NCI-H774 (cell line): ENCODE measurements at regions not wholly inside any gene's neighbourhood (a gene's known extent, or its start where the extent isn't known, plus 50 kb on each side); places are given as distances from the start of the nearest gene placed in this dataset.

ENCODE experiments used
- DNase-seq: peaks from one replicate; lab custom pipeline; 2025; lab: John Stamatoyannopoulos, UW

DNA sequence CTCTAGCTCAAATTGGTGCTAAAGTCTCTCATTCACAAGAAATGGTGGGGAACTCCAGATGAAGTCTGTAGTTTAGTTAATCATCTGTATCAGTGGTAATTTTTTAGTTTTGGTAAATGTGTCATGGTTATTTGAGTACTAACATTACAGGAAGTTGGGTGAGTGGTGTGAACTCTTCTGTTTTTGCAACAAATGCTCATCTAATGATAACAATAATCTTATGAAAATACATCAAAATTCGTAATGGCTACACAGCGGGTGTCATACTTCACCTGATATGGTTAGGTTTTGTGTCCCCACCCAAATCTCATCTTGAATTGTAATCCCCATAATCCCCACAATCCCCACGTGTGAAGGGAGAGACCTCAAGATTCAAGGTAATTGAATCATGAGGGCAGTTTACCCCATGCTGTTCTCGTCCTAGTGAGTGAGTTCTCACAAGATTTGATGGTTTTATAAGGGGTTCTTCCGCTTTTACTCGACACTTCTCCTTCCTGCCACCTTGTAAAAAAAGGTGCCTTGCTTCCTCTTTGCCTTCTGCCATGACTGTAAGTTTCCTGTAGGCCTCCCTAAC lies 209.3 kb upstream of the FOXN3 start:
- no peak for DNase-seq

DNA sequence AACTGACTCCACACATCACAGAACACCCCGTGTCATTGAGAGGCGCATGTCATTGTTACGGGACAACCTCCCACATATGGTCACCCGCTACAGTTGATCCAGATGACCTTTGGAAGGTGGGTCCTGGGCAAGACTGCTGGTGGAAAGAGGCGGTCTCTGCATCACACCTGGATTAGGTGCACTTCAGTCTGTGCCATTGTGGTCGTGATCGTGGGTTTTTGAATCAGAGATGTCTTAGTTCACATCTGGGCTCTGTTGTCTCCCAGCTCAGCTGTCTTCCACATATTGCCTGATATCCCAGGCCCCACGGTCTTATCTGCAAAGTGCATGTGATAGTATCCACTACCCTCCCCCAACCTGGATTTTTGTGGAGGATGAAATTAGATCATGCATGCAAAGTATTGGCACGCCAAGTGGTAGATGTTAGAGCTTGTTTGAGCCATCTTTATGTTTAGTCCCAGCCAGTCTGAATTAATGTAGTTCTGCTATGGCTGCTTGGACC lies 208.7 kb upstream of the FOXN3 start:
- no peak for DNase-seq

DNA sequence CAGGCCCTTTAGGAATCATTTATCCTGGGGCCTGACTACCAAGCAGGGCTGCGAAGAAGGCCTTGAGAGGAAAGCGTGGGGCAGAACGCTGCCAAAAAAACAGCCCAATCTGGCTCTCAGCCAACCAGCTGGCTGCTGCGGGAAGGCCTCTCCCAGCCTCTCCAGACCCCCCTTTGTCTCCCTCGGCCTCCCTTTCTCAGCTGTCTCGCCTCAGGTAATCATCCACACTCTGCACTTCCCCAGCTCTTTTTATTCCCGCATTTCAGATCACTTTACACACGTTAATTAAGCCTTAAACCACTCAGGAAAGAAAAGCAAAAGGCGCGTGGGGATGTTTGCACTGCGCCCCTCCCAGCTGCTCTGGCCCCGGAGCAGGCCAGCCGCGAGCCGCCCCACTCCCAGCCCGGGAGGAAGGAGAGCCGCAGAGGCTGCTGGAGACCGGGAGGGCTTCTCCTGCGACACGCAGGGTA lies 208.2 kb upstream of the FOXN3 start:
- peak; percentile 4 for DNase-seq

DNA sequence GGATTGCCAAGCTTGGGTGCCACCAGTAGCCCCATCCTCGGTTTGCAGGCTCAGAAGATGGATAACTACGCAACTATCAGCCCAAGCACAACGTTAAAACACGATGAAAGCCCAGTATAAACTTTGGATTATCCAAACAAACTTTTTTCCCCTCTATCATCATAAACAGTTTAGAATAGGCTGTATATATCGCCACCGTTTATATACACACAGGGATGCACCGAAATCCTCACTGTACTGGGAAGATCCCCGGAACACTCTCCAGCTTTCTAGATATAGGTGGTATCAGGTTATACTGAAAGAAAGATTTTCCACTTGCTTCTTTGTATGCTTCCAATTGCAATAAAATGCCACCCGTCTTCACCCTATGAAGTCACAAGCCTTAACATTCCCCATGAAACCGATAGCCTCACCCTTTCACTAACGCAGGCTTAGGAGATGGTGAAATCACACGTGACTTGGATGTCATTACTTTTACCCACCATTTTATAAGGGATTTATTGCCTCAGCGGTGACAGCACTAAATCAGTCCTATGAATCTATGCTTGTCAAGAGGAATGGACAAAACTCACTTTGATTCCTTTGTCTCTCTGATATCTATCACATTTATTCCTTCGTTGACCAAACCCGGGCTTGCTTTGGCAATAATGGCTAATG lies 207.6 kb upstream of the FOXN3 start:
- DNase-seq = no peak

DNA sequence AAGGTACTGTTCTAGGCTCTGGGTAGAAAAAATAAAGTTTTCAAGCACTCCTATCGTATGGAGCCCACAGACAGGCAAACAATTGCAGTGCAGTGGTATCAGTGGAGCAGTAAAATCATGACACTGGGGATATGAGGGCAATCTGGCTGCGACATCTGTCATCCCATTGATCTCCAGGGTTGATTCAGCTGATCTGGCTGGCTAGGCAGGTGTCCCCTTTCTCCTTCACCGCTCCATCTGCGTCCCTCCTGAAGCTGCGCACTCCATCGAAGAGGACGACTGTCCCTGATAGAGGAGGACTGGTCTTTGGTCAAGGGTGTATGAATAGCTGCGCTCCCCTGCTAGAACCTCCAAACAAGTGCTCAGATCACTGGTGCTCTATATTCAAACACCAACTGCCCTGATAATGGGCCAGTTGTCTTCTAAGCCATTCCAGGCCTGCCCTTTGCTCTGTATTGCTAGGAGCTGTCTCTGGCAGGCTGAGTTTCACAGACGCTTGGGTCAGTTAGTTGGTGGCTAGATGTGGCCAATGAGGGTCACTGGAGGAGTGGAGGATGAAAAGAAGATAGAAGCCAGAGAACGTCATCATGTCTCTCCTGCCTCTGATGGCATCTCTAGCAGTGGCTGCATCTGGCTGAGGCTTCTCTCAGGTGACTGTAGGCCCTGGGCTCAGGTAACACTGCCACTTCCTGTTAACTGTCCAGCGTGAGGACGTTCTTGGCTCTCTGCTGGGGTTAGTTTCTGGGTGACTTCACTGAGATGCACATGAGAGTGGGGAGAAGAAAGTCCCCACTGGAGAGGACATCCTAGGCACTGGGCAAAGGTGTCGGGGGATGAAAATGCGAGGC lies 205.0 kb upstream of the FOXN3 start:
- no peak for DNase-seq

DNA sequence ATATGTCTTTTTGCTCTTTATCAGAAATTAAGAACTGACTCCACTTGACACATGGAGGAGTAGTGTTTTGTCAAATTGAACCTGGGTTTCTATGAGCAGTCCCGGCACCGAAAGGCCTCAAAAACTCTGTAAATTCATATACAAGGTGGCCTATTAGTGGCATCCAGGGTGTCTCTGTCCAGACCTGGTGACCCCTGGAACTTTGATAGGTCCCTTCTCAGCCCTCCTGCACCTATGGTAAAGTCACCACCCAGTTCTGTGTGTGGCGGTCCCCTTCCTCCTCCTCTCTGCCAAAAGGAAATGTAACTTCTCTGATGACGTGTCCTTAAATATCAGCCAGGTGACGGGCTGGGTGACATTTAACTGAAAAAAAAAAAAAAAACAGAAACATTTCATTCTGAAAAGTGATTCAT lies 204.0 kb upstream of the FOXN3 start:
- DNase-seq = no peak

DNA sequence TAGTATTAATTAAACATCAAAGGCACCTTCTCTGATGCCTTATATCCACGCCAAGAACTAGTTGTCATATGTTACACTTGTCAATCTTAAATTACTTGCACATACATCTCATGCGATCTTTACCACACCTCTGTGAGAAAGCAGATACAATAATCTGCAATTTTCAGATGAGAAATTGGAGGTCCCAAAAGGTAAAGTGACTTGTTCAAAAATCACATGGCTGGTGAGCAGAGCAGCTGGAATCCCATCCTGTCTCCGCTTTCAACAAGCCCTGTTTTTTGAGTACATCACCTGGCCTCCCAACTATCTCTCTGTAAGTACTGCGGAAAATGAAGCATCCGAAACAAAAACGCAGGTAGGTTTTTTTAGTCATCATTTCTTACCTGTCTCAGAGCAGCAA lies 203.4 kb upstream of the FOXN3 start:
- no peak for DNase-seq

DNA sequence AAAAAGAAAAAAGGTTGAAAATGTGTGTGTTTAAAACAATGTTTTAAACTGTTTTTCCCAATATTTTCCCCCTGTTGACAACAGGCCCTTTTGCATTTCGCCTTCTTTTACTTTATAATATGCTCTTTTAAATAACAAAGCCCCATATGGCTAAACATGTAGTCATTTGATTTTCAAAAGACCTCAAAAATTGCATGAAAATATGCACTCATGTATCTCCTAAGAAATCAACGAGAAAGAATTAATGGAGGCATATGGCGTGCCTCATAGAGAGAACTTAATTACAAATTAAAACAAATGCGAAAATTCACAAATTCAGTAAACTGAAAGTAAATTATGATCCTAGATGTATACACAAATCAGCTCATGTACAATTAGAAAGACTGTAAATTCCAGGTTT lies 202.6 kb upstream of the FOXN3 start:
- DNase-seq = no peak

DNA sequence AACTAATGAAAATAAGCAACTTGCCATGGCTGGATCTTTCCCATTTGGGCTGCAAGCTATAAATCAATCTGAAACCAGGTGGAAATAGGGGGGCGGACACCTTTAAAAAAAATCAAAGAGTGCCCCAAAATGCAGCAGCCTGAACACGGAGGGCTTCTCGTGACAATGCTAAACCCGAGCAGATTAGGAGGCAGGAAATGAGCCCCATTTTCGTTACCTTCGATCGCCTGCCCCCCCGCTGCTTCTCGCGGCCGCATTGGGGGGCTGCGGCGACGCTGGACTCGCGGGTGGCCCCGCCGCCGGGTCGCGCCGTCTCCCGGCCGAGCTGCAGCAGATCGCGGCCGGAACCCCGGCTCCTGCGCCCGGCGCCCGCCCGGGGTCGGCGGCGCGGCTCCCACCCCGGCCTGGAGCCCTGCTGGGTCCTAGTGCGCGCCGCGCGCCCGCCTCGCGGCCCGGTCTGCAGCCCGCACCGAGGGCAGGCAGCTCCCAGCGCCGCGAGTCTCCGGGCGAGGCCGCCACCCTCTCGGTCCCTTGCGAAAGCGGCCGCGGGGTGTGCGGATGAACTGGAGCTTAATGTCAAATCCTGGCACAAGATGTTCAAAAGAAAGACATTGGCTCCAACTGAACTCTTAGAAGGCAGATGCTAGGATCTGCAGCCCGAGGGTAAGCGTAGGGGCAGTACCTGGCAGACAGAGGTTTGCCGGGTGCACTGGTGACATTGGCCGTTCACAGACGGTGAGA lies 201.9 kb upstream of the FOXN3 start:
- DNase-seq = peak; percentile 64

DNA sequence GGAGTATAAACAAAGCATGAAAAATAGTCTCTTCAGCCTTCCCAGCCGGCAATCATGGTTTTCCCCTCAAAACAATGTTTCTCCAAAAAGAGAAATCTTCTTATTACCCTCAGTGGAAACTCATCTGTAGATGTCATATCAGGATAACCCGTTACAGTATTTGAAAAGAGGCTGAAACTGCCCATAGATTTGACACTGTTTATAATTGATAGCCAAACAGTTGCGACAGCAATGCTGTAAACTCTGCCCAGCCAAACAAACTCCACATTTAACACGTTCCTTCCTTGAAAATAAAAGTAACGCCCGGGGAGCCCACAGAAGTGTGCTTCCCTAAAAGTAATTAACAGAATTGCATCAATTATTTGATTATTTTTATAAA lies 201.3 kb upstream of the FOXN3 start:
- no peak for DNase-seq

DNA sequence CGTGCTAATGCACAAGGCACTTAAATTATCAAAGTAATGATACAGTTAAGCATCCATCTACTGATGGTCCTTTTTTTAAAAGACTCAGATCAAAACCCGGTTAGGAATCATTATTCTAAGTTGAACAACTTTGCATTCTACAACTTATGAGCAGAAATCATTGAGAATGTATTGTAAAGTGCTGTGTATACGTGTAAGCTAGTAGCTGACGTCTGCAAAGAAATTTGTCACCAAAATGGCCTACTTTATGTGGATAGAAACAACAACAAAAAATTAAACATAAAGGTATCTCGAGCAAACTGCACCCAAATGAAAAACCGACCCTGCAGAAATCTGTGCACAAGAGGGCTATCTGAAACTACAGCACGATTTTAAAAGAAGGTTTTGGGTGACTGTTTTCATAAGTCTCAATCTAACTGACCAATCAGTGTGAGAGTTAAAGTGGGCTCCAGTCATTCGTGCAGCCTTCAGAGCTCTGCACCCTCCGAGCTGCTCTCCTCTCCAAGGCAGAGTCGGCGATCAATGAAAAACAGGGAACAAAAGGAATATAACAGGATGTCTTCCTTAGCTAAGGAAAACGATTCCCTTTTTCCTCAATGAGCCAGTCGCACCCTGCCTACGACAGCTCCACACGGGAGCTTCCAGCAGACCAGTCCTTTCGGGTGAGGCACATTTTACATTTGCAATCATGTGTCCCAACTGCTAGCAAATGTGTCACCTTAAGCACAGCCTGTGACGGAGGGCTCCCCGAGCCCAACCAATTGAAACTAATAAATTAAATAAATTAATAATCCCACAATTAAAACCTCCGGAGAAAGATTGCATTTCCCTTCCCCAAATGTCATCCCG lies 200.7 kb upstream of the FOXN3 start:
- DNase-seq = no peak

DNA sequence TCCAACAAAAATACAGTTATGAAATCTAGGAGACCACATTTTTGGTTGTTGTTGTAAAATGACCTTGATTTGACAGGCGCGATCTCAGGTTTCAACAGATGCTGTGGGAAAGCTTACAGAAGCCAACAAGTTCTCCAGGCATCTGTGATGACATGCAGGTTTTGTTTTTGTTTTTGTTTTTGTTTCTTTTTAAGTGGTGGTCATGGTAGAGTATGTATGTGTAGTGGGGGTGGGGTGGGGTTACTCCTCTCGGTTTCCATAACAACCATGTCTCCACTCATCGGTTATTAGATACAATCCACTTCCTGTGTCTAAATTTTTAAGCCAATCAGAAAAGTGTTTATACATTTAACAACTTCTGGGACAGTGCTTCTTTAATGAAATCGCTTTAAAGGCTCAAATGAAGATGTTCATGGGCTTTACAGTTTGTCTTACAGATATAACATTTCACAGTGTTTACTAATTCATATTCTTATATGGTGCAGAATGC lies 199.9 kb upstream of the FOXN3 start:
- no peak for DNase-seq

DNA sequence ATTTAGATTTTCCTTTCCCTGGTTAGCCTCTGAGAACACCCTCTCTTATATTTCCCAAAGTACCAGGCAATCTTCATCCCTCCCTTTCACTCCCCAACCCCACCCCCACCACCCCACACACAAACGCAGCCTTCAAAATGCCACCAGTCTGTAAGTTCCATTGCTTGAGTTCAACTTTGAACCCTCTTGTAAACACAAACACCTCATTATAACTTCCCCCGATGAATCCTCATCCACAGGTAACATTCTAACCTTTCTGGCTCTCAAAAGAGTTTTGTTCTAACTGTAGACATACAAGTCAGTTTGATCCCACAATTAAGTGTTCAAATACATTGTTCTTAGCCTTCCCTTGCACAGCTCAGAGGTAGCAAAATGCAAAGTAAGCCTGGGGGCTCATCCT lies 199.4 kb upstream of the FOXN3 start:
- DNase-seq = no peak

DNA sequence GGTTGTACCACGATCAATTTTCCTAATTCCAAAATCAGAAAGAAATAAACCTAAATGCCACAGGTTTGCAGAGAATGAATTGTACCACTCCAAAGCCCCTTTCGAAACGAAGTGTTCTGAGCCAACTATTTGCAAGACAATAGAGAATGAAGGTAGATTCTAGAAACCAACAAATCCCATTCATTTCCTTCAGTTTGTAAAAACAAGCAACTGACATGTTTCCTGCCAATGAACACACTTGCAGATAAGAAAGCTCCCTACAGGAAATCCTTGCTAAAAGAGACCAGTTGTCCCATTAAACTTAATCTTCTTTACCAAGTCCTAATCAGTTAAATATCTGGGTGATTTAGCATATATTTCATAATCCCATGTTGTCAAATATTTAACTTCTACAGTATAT lies 198.4 kb upstream of the FOXN3 start:
- no peak for DNase-seq

DNA sequence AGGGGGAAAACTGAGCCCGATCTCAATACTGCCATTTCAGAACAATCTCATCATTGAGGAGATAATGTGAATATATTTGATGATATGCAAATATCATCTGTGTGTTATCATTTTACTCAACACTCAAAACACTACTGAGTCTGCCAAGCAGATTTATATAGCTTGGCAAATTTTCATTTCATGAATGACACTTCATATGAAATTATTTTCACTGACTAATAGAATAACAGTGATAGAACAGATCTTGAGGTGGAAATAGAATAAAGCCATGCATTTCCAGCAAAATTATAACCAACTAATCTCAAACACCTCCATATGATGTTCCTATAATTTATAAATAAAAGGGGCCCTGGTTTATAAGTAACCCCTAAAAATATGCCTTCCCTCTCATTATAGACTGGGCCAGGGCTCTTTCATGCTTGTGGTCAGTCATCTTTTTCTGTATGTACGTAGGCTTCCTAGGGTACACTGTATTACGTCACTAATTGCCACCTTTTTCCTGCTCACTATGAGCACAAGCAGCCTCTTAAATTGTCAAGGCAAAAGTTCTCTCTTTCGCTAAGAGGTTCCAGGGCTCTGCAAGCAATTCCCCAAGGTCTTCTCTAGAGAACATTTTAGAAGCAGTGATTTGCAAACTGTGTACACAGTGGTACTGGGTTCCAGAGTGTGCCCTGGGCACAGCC lies 197.1 kb upstream of the FOXN3 start:
- no peak for DNase-seq

DNA sequence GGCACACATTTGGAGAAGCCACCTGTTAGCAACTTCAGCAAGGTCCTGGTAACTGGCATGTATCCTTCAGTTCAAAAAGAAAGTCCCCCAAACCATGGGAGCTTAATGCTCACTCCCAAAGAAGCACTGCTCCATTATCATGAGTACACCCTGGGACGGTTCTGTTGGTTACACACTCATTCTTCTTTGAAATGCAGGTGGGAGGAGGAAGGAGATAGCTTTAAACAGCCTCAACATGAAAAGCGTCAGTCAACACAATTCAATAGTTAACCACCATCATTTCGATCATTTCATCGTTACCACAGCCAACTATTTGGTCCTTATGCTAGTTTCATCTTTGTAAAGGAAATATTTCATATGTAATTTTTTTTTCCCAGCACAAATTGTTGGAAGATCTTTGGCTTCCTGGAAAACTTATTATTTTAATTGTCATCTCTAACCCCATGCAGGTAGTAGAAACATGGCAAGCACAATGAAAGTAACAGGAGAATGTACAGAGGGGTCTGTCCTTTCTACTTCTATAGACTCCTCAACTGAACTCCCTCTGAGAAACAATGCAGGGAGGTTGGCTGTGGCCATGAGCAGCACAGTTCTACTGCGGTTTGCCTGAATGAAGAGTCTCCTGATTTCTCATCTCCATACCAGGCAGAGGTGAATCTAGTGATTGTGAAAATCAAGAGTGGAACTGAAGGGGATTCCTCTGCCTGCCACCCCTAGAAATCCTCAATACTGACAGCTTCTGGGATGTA lies 196.4 kb upstream of the FOXN3 start:
- no peak for DNase-seq

DNA sequence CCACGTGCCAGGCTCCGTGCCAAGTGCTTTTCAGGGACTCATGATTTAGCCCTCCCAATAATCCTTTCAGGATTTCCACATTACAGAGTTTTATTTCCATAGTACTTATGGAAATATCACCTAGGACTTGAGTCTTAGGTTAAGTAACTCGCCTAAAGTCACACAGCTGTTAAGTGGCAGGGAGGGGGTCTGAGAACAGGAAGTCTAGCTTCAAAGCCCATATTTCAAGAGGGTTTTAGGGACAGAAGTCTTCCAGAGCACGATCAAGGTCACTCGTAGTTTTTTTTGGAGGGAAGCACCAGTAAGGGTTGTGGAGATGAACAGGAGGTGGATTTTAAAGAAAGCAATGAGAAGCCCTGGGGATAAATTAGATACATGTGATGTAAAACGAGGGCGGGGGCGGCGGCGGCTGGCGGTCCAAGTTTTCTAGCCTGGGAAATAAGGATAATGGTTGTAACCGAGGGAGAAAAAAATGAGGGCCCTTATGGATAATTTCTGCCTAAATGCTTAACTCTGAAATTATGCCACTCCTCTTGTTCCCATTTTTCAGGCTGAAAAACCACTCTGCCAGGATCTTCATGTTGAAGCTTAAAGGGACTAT lies 192.6 kb upstream of the FOXN3 start:
- DNase-seq = no peak

DNA sequence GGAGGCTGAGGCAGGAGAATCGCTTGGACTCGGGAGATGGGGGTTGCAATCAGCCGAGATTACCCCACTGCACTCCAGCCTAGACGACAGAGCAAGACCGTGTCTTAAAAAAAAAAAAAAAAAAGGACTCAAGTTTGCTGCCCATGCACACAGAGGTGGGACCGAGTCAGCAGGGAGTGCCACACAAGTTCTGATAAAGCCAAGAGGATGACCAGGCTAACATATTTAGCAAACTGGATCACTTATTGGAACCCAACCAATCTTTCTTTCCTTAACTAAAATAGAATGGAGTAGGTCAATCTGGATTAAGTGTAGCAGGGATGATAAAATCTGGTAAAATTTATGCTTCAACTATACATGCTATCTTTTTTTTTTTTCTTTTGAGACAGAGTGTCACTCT lies 190.4 kb upstream of the FOXN3 start:
- no peak for DNase-seq

DNA sequence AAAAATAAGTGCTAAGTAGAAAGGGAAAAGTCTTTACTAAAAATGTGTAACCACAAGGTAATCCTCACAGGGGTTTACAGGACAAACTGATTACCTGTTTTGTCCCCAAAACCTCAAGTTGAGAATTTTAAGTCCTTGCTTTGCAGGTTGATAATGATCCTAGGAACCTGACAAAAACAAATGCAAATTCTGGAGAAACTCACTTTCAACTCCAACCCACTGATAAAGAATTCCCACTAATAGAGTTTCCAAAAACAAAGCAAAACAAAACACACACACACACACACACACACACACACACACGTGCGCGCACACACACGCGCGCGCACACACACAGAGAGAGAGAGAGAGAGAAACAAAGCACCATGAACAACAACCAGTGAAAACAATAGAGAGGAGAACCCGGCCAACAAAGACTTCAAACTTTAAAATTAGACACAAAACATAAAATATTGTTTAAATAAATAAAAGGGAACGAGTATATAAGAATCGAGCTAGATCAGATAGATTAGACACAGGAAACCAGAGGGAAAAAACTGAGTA lies 187.0 kb upstream of the FOXN3 start:
- no peak for DNase-seq
